Prostate gland (tissue), 2 donors: ENCODE measurements at regions not wholly inside any gene's neighbourhood (a gene's known extent, or its start where the extent isn't known, plus 50 kb on each side); places are given as distances from the start of the nearest gene placed in this dataset.

Experiments used
- POLR2A ChIP-seq: fragments of 450-650 bp; IDR thresholded peaks from one replicate; pipeline ENCODE4 v1.6.1; 2016; ENCODE audit warnings: antibody characterized with exemption, mild to moderate bottlenecking
- TF ChIP-seq, protein P1 (sequence below), 4 experiments: fragments of 200-600 bp in 2 of 4; fragments of 450-650 bp in 2 of 4; sonication (generic) in 2 of 4; IDR thresholded peaks; 1 replicate in 3 of 4; 2 replicates in 1 of 4; pipeline ENCODE4 v1.5.1; 2016 to 2019; ENCODE audit warnings: antibody characterized with exemption in 4 of 4, mild to moderate bottlenecking in 2 of 4, moderate library complexity in 2 of 4

DNA sequence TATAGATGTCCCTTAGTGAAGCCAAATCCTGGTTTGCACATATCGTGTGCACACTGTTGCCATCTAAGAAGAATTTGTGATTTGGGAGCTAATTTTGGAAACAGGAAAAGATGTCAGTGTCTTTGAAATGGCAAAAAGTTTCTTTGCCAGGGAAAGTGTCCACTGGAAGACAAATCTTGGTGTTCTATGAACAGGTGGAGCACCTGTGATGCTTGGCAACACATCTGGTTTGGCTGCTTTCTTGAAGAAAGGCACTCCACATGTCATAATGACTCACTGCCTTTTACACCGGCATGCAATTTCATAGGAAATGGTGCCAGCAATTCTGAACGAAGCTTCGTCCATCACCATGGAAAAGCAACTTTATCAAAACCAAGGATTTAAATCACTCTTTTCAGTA is 1040.0 kb upstream of the MAP3K7 start:
- no peak for TF ChIP-seq POLR2A
- TF ChIP-seq, protein P1, sequence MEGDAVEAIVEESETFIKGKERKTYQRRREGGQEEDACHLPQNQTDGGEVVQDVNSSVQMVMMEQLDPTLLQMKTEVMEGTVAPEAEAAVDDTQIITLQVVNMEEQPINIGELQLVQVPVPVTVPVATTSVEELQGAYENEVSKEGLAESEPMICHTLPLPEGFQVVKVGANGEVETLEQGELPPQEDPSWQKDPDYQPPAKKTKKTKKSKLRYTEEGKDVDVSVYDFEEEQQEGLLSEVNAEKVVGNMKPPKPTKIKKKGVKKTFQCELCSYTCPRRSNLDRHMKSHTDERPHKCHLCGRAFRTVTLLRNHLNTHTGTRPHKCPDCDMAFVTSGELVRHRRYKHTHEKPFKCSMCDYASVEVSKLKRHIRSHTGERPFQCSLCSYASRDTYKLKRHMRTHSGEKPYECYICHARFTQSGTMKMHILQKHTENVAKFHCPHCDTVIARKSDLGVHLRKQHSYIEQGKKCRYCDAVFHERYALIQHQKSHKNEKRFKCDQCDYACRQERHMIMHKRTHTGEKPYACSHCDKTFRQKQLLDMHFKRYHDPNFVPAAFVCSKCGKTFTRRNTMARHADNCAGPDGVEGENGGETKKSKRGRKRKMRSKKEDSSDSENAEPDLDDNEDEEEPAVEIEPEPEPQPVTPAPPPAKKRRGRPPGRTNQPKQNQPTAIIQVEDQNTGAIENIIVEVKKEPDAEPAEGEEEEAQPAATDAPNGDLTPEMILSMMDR (IDR thresholded peaks at IDR 0.05): no peak
